Adipocyte (in vitro differentiated cells): ENCODE measurements at regions not wholly inside any gene's neighbourhood (a gene's known extent, or its start where the extent isn't known, plus 50 kb on each side); places are given as distances from the start of the nearest gene placed in this dataset.

Experiments used
- DNase-seq: peaks from one replicate; pipeline ENCODE4 v3.0.0-alpha.2; 2015; ENCODE audit warnings: low read depth
- H3K27me3 ChIP-seq: replicated peaks from 2 replicates; pipeline ENCODE4 v1.7.0; 2013; ENCODE audit warnings: mild to moderate bottlenecking, low read length, moderate library complexity; ENCODE audit not compliant: control insufficient read depth, insufficient read depth
- H3K36me3 ChIP-seq: 2 replicates; pipeline ENCODE4 v1.7.0; 2013; ENCODE audit warnings: low read length, mild to moderate bottlenecking, moderate library complexity; ENCODE audit not compliant: control insufficient read depth, insufficient read depth, severe bottlenecking
- H3K4me1 ChIP-seq: 2 replicates; pipeline ENCODE4 v1.7.0; 2013; ENCODE audit warnings: mild to moderate bottlenecking, low read length, moderate library complexity; ENCODE audit not compliant: control insufficient read depth, insufficient read depth
- H3K4me3 ChIP-seq: 2 replicates; pipeline ENCODE4 v1.7.0; 2013; ENCODE audit warnings: mild to moderate bottlenecking, low read length, moderate library complexity
- H3K9ac ChIP-seq: 2 replicates; pipeline ENCODE4 v1.7.0; 2013; ENCODE audit warnings: mild to moderate bottlenecking, low read length, moderate library complexity
- H3K9me3 ChIP-seq: 2 replicates; pipeline ENCODE4 v1.7.0; 2013; ENCODE audit warnings: mild to moderate bottlenecking, low read length, moderate library complexity; ENCODE audit not compliant: control insufficient read depth

GRCh38 chr12:71036526-71036925 is 116.0 kb upstream of the PTPRR start:
- Histone ChIP-seq H3K4me3 (no peak overlapping the region), H3K9me3 (no peaks in the 10 kb centered on the region), H3K36me3 (no peaks in the 10 kb centered on the region), H3K4me1 (no peaks in the 10 kb centered on the region), H3K27me3 (no peaks in the 10 kb centered on the region), H3K9ac (no peak overlapping the region)
- no peak for DNase-seq

GRCh38 chr12:71032933-71033332 is 112.4 kb upstream of the PTPRR start:
- Histone ChIP-seq H3K27me3 (no peaks in the 10 kb centered on the region), H3K36me3 (no peaks in the 10 kb centered on the region), H3K4me3 (no peak overlapping the region)

GRCh38 chr12:71029302-71029701 is 108.8 kb upstream of the PTPRR start:
- Histone ChIP-seq H3K9me3 (no peaks in the 10 kb centered on the region), H3K4me3 (no peak overlapping the region), H3K9ac (no peak overlapping the region), H3K36me3 (no peaks in the 10 kb centered on the region), H3K4me1 (no peaks in the 10 kb centered on the region), H3K27me3 (no peaks in the 10 kb centered on the region)
- no peak for DNase-seq

More at GRCh38 chr12:71032933-71033332, 112.4 kb upstream of the PTPRR start:
- Histone ChIP-seq H3K9ac (no peak overlapping the region), H3K9me3 (no peaks in the 10 kb centered on the region), H3K4me1 (no peaks in the 10 kb centered on the region)
- DNase-seq = no peak

- no peaks in the 10 kb centered on the region for H3K9me3 ChIP-seq
- no peaks in the 10 kb centered on the region for H3K27me3 ChIP-seq
- no peaks in the 10 kb centered on the region for H3K36me3 ChIP-seq
- no peak overlapping the region for H3K9ac ChIP-seq
- no peaks in the 10 kb centered on the region for H3K4me1 ChIP-seq
- no peak for DNase-seq
- H3K4me3 ChIP-seq = no peak overlapping the region
Observed at GRCh38 chr12:71027856-71028255, 107.3 kb upstream of the PTPRR start.

- Histone ChIP-seq H3K9ac (no peak overlapping the region), H3K9me3 (no peaks in the 10 kb centered on the region), H3K36me3 (no peaks in the 10 kb centered on the region), H3K4me1 (no peaks in the 10 kb centered on the region), H3K27me3 (no peaks in the 10 kb centered on the region), H3K4me3 (no peak overlapping the region)
- no peak for DNase-seq
Observed at GRCh38 chr12:71024827-71025226, 104.3 kb upstream of the PTPRR start.

GRCh38 chr12:71024281-71024680 is 103.7 kb upstream of the PTPRR start:
- Histone ChIP-seq H3K9ac (no peak overlapping the region), H3K36me3 (no peaks in the 10 kb centered on the region), H3K27me3 (no peaks in the 10 kb centered on the region), H3K4me1 (no peaks in the 10 kb centered on the region), H3K9me3 (no peaks in the 10 kb centered on the region), H3K4me3 (no peak overlapping the region)
- DNase-seq = no peak

- no peaks in the 10 kb centered on the region for H3K36me3 ChIP-seq
- no peaks in the 10 kb centered on the region for H3K4me1 ChIP-seq
- peaks cover 5% of the 10 kb centered on the region for H3K9me3 ChIP-seq
- no peaks in the 10 kb centered on the region for H3K27me3 ChIP-seq
- no peak overlapping the region for H3K4me3 ChIP-seq
- DNase-seq = no peak
- no peak overlapping the region for H3K9ac ChIP-seq
Observed at GRCh38 chr12:71021491-71021890, 101.0 kb upstream of the PTPRR start.

GRCh38 chr12:71019282-71019831 is 98.8 kb upstream of the PTPRR start:
- H3K36me3 ChIP-seq = no peaks in the 10 kb centered on the region
- H3K9me3 ChIP-seq = peaks cover 5% of the 10 kb centered on the region
- H3K4me1 ChIP-seq = no peaks in the 10 kb centered on the region
- no peak overlapping the region for H3K9ac ChIP-seq
- no peak overlapping the region for H3K4me3 ChIP-seq
- no peaks in the 10 kb centered on the region for H3K27me3 ChIP-seq
- no peak for DNase-seq

- Histone ChIP-seq H3K36me3 (no peaks in the 10 kb centered on the region), H3K4me1 (peaks cover 4% of the 10 kb centered on the region), H3K27me3 (no peaks in the 10 kb centered on the region)
Observed at GRCh38 chr12:71018682-71019081, 98.1 kb upstream of the PTPRR start.

GRCh38 chr12:71014180-71014785 is 93.7 kb upstream of the PTPRR start:
- Histone ChIP-seq H3K36me3 (no peaks in the 10 kb centered on the region), H3K27me3 (no peaks in the 10 kb centered on the region), H3K9ac (peak overlapping the region; percentile 37), H3K4me3 (peak overlapping the region; percentile 52), H3K4me1 (peaks cover 22% of the 10 kb centered on the region), H3K9me3 (peaks cover 5% of the 10 kb centered on the region)
- DNase-seq = peak; percentile 69

More at GRCh38 chr12:71018682-71019081, 98.1 kb upstream of the PTPRR start:
- DNase-seq = no peak
- H3K9ac ChIP-seq = no peak overlapping the region
- H3K4me3 ChIP-seq = no peak overlapping the region
- H3K9me3 ChIP-seq = peaks cover 5% of the 10 kb centered on the region

GRCh38 chr12:71011261-71011660 is 90.7 kb upstream of the PTPRR start:
- no peaks in the 10 kb centered on the region for H3K27me3 ChIP-seq
- no peaks in the 10 kb centered on the region for H3K9me3 ChIP-seq
- no peak overlapping the region for H3K9ac ChIP-seq
- no peaks in the 10 kb centered on the region for H3K36me3 ChIP-seq
- DNase-seq = peak; percentile 21
- peaks cover 31% of the 10 kb centered on the region for H3K4me1 ChIP-seq
- no peak overlapping the region for H3K4me3 ChIP-seq

GRCh38 chr12:71010143-71010479 is 89.6 kb upstream of the PTPRR start:
- Histone ChIP-seq H3K9ac (no peak overlapping the region), H3K4me1 (peaks cover 31% of the 10 kb centered on the region), H3K9me3 (no peaks in the 10 kb centered on the region), H3K36me3 (no peaks in the 10 kb centered on the region), H3K4me3 (no peak overlapping the region), H3K27me3 (no peaks in the 10 kb centered on the region)
- no peak for DNase-seq
